K562 (cell line): ENCODE measurements at regions not wholly inside any gene's neighbourhood (a gene's known extent, or its start where the extent isn't known, plus 50 kb on each side); places are given as distances from the start of the nearest gene placed in this dataset.

Source experiments
- ATAC-seq: fragments of 200-7000 bp; cut with Tn5 transposase; 3 replicates; pipeline ENCODE4 v1.9.1; 2020; ENCODE audit warnings: moderate library complexity
- BruUV-seq: library from RNA; stranded (reverse); fragments of 400-500 nt; replicated peaks from 2 replicates; lab custom pipeline; 2021; lab: Mats Ljungman, UMichigan
- CTCF ChIA-PET: fragments of 300-600 bp; formaldehyde crosslinking; extraction: SDS; loops from one replicate; lab custom pipeline; 2021; ENCODE audit warnings: low intra/inter-chr PET ratio; lab: Yijun Ruan, JAX
- POLR2A ChIA-PET: fragments of 300-600, 350-650 bp; sonication (Branson Sonifier 250); formaldehyde crosslinking; extraction: SDS; loops from one replicate; lab custom pipeline; 2021; ENCODE audit warnings: antibody characterized with exemption, inconsistent platforms; lab: Yijun Ruan, JAX
- DNase-seq, 4 experiments: peaks; one replicate each; pipeline versions ENCODE4 v3.0.0 to v3.0.0-alpha.2; 2011 to 2018; ENCODE audit warnings: low spot score in 3 of 4, mixed read lengths in 3 of 4; ENCODE audit errors: extremely low read depth in 1 of 4
- FAIRE-seq: peaks from 2 replicates; lab custom pipeline; 2011; peaks lifted over from hg19 to GRCh38; lab: Jason Lieb, UNC
- H2AFZ ChIP-seq: 2 replicates; pipeline ENCODE4 v1.6.0; 2011; ENCODE audit warnings: low read depth, low read length, control low read depth, inconsistent platforms
- H3K27ac ChIP-seq: fragments of 200-600 bp; 3 replicates; pipeline ENCODE4 v1.8.0; 2011; ENCODE audit warnings: low read depth, mild to moderate bottlenecking, control low read depth, inconsistent platforms, low read length, moderate library complexity, mixed read lengths; ENCODE audit errors: extremely low read depth
- H3K27me3 ChIP-seq, 2 experiments: fragments of 300-600 bp in 1 of 2; 2 replicates in 1 of 2; 3 replicates in 1 of 2; pipeline versions ENCODE4 v1.6.0 to v1.8.0; 2011; ENCODE audit warnings: inconsistent platforms in 2 of 2, low read length in 2 of 2, mild to moderate bottlenecking in 1 of 2, mixed read lengths in 1 of 2, moderate library complexity in 1 of 2; ENCODE audit not compliant: control insufficient read depth in 2 of 2, insufficient read depth in 2 of 2
- H3K36me3 ChIP-seq: fragments of 300-600 bp; 3 replicates; pipeline ENCODE4 v1.8.0; 2011; ENCODE audit warnings: mild to moderate bottlenecking, low read length, inconsistent platforms; ENCODE audit not compliant: control insufficient read depth, insufficient read depth
- H3K4me1 ChIP-seq, 2 experiments: fragments of 200-600 bp in 1 of 2; replicated peaks in 1 of 2; 2 replicates in 1 of 2; 3 replicates in 1 of 2; pipeline versions ENCODE4 v1.5.1 to v1.8.0; 2011; ENCODE audit warnings: inconsistent platforms in 2 of 2, low read length in 2 of 2, mild to moderate bottlenecking in 1 of 2, mixed read lengths in 1 of 2, moderate library complexity in 1 of 2; ENCODE audit not compliant: control insufficient read depth in 2 of 2, insufficient read depth in 2 of 2
- H3K4me2 ChIP-seq: 2 replicates; pipeline ENCODE4 v1.6.1; 2011; ENCODE audit warnings: low read length, control low read depth, inconsistent platforms, mixed read lengths; ENCODE audit not compliant: insufficient read depth
- H3K4me3 ChIP-seq: fragments of 200-600 bp; sonication (generic), shearing (Covaris generic); 2 replicates; pipeline ENCODE4 v1.5.1; 2016; ENCODE audit warnings: control low read depth, inconsistent platforms
- H3K79me2 ChIP-seq: fragments of 200-600 bp; 3 replicates; pipeline ENCODE4 v1.8.0; 2011; ENCODE audit warnings: low read length, inconsistent platforms; ENCODE audit not compliant: control insufficient read depth, insufficient read depth
- H3K9ac ChIP-seq, 2 experiments: 2 replicates each; pipeline versions ENCODE4 v1.6.0 to v1.6.1; 2011; ENCODE audit warnings: low read depth in 2 of 2, low read length in 2 of 2, control low read depth in 1 of 2, inconsistent platforms in 1 of 2, mild to moderate bottlenecking in 1 of 2, mixed read lengths in 1 of 2; ENCODE audit not compliant: insufficient read depth in 1 of 2
- H3K9me1 ChIP-seq: one replicate; pipeline ENCODE4 v1.6.0; 2011; ENCODE audit warnings: inconsistent platforms, mild to moderate bottlenecking, low read length, moderate library complexity; ENCODE audit not compliant: control insufficient read depth, insufficient read depth
- H3K9me3 ChIP-seq: replicated peaks from 2 replicates; pipeline ENCODE4 v1.5.1; 2011; ENCODE audit warnings: low read depth, low read length, inconsistent platforms; ENCODE audit not compliant: control insufficient read depth, insufficient read depth
- H4K20me1 ChIP-seq: replicated peaks from 2 replicates; pipeline ENCODE4 v1.6.1; 2011; ENCODE audit warnings: low read length, inconsistent platforms, mixed read lengths; ENCODE audit not compliant: control insufficient read depth, insufficient read depth
- BRD9 ChIP-seq: fragments of 450-650 bp; IDR thresholded peaks from 2 replicates; pipeline ENCODE4 v1.6.1; 2018; ENCODE audit warnings: low read depth; ENCODE audit not compliant: partially characterized antibody
- HES1 ChIP-seq: fragments of 450-650 bp; IDR thresholded peaks from 2 replicates; pipeline ENCODE4 v1.6.1; 2016; ENCODE audit warnings: low read depth, mild to moderate bottlenecking, moderate library complexity
- NFE2L1 ChIP-seq: fragments of 450-650 bp; IDR thresholded peaks from 2 replicates; pipeline ENCODE4 v1.6.1; 2016; ENCODE audit warnings: missing genetic modification characterization, low read depth, mild to moderate bottlenecking, missing compliant biosample characterization, moderate library complexity, borderline replicate concordance
- PTBP1 ChIP-seq: fragments of 200-400 bp; formaldehyde crosslinking; IDR thresholded peaks from 2 replicates; pipeline ENCODE4 v1.6.1; 2017; ENCODE audit warnings: low read depth, low read length
- TAF1 ChIP-seq: IDR thresholded peaks from 2 replicates; pipeline ENCODE4 v1.6.1; 2011; ENCODE audit warnings: mild to moderate bottlenecking, low read length, moderate library complexity; ENCODE audit not compliant: insufficient read depth, control insufficient read depth, severe bottlenecking; ENCODE audit errors: extremely low read depth
- TRIM28 ChIP-seq: fragments of 450-650 bp; IDR thresholded peaks from 2 replicates; pipeline ENCODE4 v1.6.1; 2017
- ZKSCAN1 ChIP-seq: fragments of 150-350 bp; IDR thresholded peaks from 2 replicates; pipeline ENCODE4 v1.6.1; 2016; ENCODE audit warnings: low read depth, low read length
- ZNF253 ChIP-seq: fragments of 250-450 bp; sonication (Bioruptor Pico); conservative IDR thresholded peaks from 2 replicates; pipeline ENCODE4 v1.6.1; 2021; ENCODE audit warnings: mild to moderate bottlenecking
- WGBS: fragments of 100-300 bp; shearing (Covaris generic); methylation state at CpG from one replicate; pipeline ENCODE4 v1.1.6; 2016; ENCODE audit warnings: low coverage, mixed read lengths; ENCODE audit not compliant: insufficient coverage; ENCODE audit errors: missing lambda C conversion rate; 5-methylcytosine and 5-hydroxymethylcytosine counted together
- in situ Hi-C: fragments of 300-500 bp; cut with MboI; formaldehyde crosslinking; loops from 4 replicates; pipeline ENCODE4 v1.15.0; 2018; ENCODE audit warnings: inconsistent platforms, mixed read lengths
- intact Hi-C: fragments of 100-400 bp; cut with micrococcal nuclease; formaldehyde crosslinking; loops from 2 replicates; pipeline ENCODE4 v1.14.2; 2022
- TF ChIP-seq, protein P1 (sequence below): fragments of 250-450 bp; sonication (Bioruptor Pico); IDR thresholded peaks from 2 replicates; pipeline ENCODE4 v1.9.0; 2021; ENCODE audit warnings: mild to moderate bottlenecking
- TF ChIP-seq, protein P2 (sequence below): fragments of 200-800 bp; sonication (Bioruptor generic); IDR thresholded peaks from 2 replicates; pipeline ENCODE4 v1.6.1; 2016; ENCODE audit warnings: missing genetic modification characterization, missing compliant biosample characterization

DNA sequence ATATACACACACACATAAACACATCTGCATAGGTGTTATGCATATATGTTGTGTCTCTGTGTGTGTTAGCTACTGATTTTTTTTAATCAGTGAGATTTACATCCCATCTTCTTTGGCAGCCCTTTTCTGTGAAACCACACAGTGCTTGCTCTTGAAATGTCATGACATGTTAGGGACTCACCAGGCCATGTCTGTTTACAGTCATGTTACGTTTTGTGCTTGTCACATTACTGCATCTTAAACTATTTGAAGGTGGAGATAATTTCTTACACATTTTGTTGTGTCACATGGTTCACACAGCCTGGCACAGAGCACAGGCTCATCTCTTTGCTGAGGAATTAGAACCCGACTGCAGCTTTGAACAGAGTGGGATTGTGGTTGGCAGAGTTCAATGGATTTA lies 364.4 kb upstream of the RIOK2 start:
- CTCF ChIA-PET = no interaction called here

More for the DNA sequence above, 364.4 kb upstream of the RIOK2 start:
- ATAC-seq (no peak), FAIRE-seq (no peak), DNase-seq (no peak)
- Histone ChIP-seq H4K20me1 (no peaks in the 10 kb centered on the region), H3K4me1 (no peaks in the 10 kb centered on the region), H2AFZ (no peak overlapping the region), H3K4me2 (no peak overlapping the region), H3K27me3 (no peaks in the 10 kb centered on the region), H3K9me1 (no peaks in the 10 kb centered on the region), H3K9me3 (no peaks in the 10 kb centered on the region), H3K79me2 (no peaks in the 10 kb centered on the region), H3K4me3 (no peak overlapping the region), H3K27ac (no peak overlapping the region), H3K9ac (no peak overlapping the region), H3K36me3 (no peaks in the 10 kb centered on the region)
- TF ChIP-seq TAF1 (no peak), PTBP1 (no peak), ZKSCAN1 (no peak), HES1 (no peak), ZNF253 (CRISPR knock-in tag) (no peak), TRIM28 (no peak), NFE2L1 (tag) (no peak), BRD9 (no peak)
- TF ChIP-seq, protein P1, sequence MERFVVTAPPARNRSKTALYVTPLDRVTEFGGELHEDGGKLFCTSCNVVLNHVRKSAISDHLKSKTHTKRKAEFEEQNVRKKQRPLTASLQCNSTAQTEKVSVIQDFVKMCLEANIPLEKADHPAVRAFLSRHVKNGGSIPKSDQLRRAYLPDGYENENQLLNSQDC (CRISPR knock-in tag) = no peak
- TF ChIP-seq, protein P2, sequence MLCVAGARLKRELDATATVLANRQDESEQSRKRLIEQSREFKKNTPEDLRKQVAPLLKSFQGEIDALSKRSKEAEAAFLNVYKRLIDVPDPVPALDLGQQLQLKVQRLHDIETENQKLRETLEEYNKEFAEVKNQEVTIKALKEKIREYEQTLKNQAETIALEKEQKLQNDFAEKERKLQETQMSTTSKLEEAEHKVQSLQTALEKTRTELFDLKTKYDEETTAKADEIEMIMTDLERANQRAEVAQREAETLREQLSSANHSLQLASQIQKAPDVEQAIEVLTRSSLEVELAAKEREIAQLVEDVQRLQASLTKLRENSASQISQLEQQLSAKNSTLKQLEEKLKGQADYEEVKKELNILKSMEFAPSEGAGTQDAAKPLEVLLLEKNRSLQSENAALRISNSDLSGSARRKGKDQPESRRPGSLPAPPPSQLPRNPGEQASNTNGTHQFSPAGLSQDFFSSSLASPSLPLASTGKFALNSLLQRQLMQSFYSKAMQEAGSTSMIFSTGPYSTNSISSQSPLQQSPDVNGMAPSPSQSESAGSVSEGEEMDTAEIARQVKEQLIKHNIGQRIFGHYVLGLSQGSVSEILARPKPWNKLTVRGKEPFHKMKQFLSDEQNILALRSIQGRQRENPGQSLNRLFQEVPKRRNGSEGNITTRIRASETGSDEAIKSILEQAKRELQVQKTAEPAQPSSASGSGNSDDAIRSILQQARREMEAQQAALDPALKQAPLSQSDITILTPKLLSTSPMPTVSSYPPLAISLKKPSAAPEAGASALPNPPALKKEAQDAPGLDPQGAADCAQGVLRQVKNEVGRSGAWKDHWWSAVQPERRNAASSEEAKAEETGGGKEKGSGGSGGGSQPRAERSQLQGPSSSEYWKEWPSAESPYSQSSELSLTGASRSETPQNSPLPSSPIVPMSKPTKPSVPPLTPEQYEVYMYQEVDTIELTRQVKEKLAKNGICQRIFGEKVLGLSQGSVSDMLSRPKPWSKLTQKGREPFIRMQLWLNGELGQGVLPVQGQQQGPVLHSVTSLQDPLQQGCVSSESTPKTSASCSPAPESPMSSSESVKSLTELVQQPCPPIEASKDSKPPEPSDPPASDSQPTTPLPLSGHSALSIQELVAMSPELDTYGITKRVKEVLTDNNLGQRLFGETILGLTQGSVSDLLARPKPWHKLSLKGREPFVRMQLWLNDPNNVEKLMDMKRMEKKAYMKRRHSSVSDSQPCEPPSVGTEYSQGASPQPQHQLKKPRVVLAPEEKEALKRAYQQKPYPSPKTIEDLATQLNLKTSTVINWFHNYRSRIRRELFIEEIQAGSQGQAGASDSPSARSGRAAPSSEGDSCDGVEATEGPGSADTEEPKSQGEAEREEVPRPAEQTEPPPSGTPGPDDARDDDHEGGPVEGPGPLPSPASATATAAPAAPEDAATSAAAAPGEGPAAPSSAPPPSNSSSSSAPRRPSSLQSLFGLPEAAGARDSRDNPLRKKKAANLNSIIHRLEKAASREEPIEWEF (CRISPR knock-in tag) = no peak
- BruUV-seq = no TSS peak
- POLR2A ChIA-PET = no interaction called here
- in situ Hi-C loops = no loop called here
- 3% methylated on average over 2 of the region's 2 CpGs for WGBS
- intact Hi-C loops = no loop called here
